Activated B cell treated with CpG ODN at 0.5 μM for 24 hours (primary cell): ENCODE measurements at regions not wholly inside any gene's neighbourhood (a gene's known extent, or its start where the extent isn't known, plus 50 kb on each side); places are given as distances from the start of the nearest gene placed in this dataset.

Experiments
- ATAC-seq: fragments of 200-7000 bp; cut with Tn5 transposase; one replicate; pipeline ENCODE4 v1.10.0; 2021; ENCODE audit warnings: low read depth, mild to moderate bottlenecking, moderate library complexity
- CTCF ChIA-PET: fragments of 350-600 bp; sonication (Branson Sonifier 250); formaldehyde crosslinking; loops from one replicate; lab custom pipeline; 2021; ENCODE audit warnings: antibody characterized with exemption; lab: Charles Lee
- POLR2A ChIA-PET: fragments of 350-600 bp; sonication (Branson Sonifier 250); formaldehyde crosslinking; loops from one replicate; lab custom pipeline; 2021; ENCODE audit warnings: antibody characterized with exemption; lab: Charles Lee
- DNase-seq: peaks from one replicate; pipeline ENCODE4 v3.0.0; 2022
- H3K27ac Mint-ChIP-seq: one replicate; pipeline ENCODE4 v1.8.0; 2020; ENCODE audit warnings: mixed read lengths
- H3K27me3 Mint-ChIP-seq: one replicate; pipeline ENCODE4 v1.8.0; 2021; ENCODE audit warnings: mixed read lengths
- H3K36me3 Mint-ChIP-seq: one replicate; pipeline ENCODE4 v1.8.0; 2021; ENCODE audit warnings: low read depth, mixed read lengths
- H3K4me1 Mint-ChIP-seq: one replicate; pipeline ENCODE4 v1.8.0; 2021; ENCODE audit warnings: mixed read lengths
- H3K4me3 Mint-ChIP-seq: one replicate; pipeline ENCODE4 v1.8.0; 2020; ENCODE audit warnings: mild to moderate bottlenecking, mixed read lengths
- H3K9me3 Mint-ChIP-seq: one replicate; pipeline ENCODE4 v1.8.0; 2020; ENCODE audit warnings: mixed read lengths
- intact Hi-C: fragments of 100-400 bp; cut with micrococcal nuclease; formaldehyde crosslinking; loops from one replicate; pipeline ENCODE4 v1.15.1; 2024
- TF ChIP-seq, protein P1 (sequence below): fragments of 200-600 bp; IDR thresholded peaks from one replicate; pipeline ENCODE4 v1.8.0; 2022; ENCODE audit warnings: antibody characterized with exemption, mild to moderate bottlenecking

DNA sequence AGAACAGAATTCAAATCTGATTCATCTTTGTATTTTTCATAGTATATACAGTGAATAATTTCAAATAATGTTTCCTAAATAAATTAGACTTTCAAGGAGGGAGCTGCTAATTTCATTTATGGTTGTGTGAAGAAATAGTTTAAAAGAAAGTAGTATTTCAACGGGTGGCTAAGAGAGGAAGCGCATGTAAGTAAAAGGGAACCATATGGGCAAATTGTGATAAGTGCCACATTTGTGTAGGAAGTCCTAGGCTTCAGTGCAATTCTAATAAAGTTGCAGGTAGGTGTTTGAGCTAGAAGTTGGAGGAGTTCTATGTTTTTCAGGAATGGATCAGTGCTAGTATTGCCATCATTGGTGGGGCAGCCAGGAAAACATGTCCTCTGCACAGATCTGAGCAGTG lies 178.8 kb upstream of the PRDM1 start:
- POLR2A ChIA-PET: no interaction called here

DNA sequence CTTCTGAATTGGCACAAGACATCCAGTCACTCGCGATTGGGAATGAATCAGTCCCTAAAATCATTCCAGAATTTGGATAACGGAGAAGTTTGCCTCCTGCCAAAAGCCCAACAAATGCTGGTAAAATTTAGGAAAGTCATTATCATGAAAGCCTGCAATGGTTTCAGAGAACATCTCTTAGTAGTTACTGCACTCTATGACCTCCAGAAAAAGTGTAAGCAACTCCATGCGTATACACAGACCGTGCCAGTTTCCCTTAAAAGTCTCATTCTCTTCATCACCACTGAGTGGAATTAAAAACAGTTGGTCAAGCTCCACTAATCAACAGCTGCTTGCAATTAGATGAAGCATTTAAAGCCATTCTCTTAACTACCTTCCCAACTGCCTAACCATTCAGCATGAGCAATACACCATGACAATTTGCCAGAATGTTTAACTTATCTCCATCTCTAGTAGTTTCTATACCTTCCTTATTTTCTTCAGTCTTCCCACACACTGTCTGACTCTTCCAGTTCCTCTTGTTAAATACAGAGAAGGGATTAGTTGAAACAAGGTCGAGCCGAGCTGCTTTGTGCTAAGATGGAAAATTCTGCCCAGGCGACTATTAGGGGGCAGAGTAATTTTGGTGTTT lies 183.6 kb upstream of the PRDM1 start:
- TF ChIP-seq, protein P1, sequence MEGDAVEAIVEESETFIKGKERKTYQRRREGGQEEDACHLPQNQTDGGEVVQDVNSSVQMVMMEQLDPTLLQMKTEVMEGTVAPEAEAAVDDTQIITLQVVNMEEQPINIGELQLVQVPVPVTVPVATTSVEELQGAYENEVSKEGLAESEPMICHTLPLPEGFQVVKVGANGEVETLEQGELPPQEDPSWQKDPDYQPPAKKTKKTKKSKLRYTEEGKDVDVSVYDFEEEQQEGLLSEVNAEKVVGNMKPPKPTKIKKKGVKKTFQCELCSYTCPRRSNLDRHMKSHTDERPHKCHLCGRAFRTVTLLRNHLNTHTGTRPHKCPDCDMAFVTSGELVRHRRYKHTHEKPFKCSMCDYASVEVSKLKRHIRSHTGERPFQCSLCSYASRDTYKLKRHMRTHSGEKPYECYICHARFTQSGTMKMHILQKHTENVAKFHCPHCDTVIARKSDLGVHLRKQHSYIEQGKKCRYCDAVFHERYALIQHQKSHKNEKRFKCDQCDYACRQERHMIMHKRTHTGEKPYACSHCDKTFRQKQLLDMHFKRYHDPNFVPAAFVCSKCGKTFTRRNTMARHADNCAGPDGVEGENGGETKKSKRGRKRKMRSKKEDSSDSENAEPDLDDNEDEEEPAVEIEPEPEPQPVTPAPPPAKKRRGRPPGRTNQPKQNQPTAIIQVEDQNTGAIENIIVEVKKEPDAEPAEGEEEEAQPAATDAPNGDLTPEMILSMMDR: no peak
- Mint-ChIP-seq H3K36me3 (no peaks in the 10 kb centered on the region), H3K9me3 (no peaks in the 10 kb centered on the region), H3K4me1 (peaks cover 13% of the 10 kb centered on the region), H3K27ac (no peak overlapping the region), H3K27me3 (peaks cover 9% of the 10 kb centered on the region), H3K4me3 (no peak overlapping the region)
- ChIA-PET POLR2A (no interaction called here), CTCF (no interaction called here)
- ATAC-seq (no peak), DNase-seq (no peak)
- intact Hi-C loops: no loop called here

More for the DNA sequence above, 178.8 kb upstream of the PRDM1 start:
- Mint-ChIP-seq H3K4me3 (no peak overlapping the region), H3K27me3 (peaks cover 7% of the 10 kb centered on the region), H3K4me1 (peaks cover 9% of the 10 kb centered on the region), H3K9me3 (no peaks in the 10 kb centered on the region), H3K27ac (no peak overlapping the region), H3K36me3 (no peaks in the 10 kb centered on the region)
- CTCF ChIA-PET: no interaction called here
- intact Hi-C loops: no loop called here
- TF ChIP-seq, protein P1: no peak
- ATAC-seq: no peak
- no peak for DNase-seq

- no peak for DNase-seq
- H3K27ac Mint-ChIP-seq: no peak overlapping the region
- peaks cover 9% of the 10 kb centered on the region for H3K27me3 Mint-ChIP-seq
- intact Hi-C loops: no loop called here
- peaks cover 13% of the 10 kb centered on the region for H3K4me1 Mint-ChIP-seq
- ChIA-PET CTCF (no interaction called here), POLR2A (no interaction called here)
- no peak overlapping the region for H3K4me3 Mint-ChIP-seq
- no peaks in the 10 kb centered on the region for H3K9me3 Mint-ChIP-seq
- TF ChIP-seq, protein P1: no peak
- no peaks in the 10 kb centered on the region for H3K36me3 Mint-ChIP-seq
- no peak for ATAC-seq
Observed at GRCh38 chr6:105901583-105901982, 184.6 kb upstream of the PRDM1 start.

DNA sequence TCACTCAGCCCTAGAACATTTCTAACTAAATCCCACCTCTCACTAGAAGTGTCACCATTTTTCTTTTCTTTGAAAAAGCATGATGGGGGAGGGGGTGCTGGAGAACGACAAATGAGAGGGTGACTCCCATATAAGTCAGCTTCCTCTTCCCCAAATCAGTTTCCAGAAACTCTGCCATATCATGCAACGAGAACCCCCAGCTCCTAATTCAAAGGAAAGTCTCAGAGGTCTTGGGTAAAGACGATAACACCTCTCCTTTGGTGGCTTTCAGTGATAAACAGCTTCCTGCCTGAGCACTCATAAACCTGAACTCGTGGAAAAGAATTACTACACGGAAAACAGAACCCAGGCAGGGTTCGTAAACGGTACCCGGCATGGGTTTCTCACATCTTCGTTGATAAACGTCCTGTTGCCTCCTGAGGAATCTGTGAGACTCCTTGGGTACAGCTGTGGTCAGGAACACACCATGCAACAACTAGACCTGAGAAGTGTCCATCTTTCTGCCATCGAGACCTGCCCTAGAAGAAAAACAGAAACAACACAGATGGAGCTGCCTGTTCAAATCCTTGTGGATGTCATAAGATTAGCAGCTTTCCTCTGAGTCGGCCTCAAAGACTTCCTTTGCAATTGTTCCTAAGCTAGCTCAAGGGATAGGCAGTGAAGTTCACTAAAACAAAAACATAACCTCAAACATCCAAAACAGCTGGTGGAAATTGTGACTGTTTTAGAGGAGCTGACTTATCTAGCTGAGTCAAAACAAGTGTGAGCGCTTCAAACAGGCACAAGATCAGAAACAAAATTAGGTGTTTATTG lies 185.8 kb upstream of the PRDM1 start:
- H3K27me3 Mint-ChIP-seq: peaks cover 6% of the 10 kb centered on the region
- TF ChIP-seq, protein P1: no peak
- H3K4me1 Mint-ChIP-seq: peaks cover 13% of the 10 kb centered on the region
- H3K36me3 Mint-ChIP-seq: no peaks in the 10 kb centered on the region
- H3K27ac Mint-ChIP-seq: no peak overlapping the region
- intact Hi-C loops: no loop called here
- DNase-seq (no peak), ATAC-seq (peak; percentile 28)
- H3K9me3 Mint-ChIP-seq: no peaks in the 10 kb centered on the region
- H3K4me3 Mint-ChIP-seq: peak overlapping the region; percentile 46
- POLR2A ChIA-PET: interaction anchor here (0.5 to 1.0 kb wide), 5 partner anchors 32 to 479 kb away, joined by 3 to 7 read pairs (median 3); no protein-coding TSS in a partner anchor
- CTCF ChIA-PET: interaction anchor here (1.8 kb wide), 1 partner anchor 323 kb away, joined by 6 read pairs; no protein-coding TSS in a partner anchor

DNA sequence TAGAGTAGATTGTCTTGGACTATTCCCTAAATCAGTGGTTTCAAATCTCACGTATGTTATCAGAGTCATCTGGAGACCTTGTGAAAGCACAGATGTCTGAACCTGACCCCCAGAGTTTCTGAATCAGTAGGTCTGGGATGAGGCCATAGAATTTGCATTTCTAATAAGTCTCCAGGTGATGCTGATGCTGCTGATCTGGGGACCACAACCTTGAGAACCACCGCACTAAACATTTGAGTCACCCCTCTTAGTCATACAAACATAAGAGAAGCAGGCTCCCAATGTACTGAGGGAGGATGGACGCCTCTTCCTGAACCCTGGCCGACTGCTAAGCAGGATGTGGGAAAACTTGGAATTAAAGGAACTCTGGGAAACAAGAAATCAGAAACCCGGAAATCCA lies 187.8 kb upstream of the PRDM1 start:
- POLR2A ChIA-PET: no interaction called here
- no peak overlapping the region for H3K4me3 Mint-ChIP-seq
- no peaks in the 10 kb centered on the region for H3K36me3 Mint-ChIP-seq
- peaks cover 18% of the 10 kb centered on the region for H3K4me1 Mint-ChIP-seq
- CTCF ChIA-PET: no interaction called here
- H3K27ac Mint-ChIP-seq: no peak overlapping the region
- TF ChIP-seq, protein P1: no peak
- peaks cover 6% of the 10 kb centered on the region for H3K27me3 Mint-ChIP-seq
- intact Hi-C loops: loop anchor here (2.0 kb wide), 1 partner anchor 13 kb away; no protein-coding TSS in a partner anchor
- no peak for DNase-seq
- no peaks in the 10 kb centered on the region for H3K9me3 Mint-ChIP-seq
- peak; percentile 28 for ATAC-seq
